ENCODE measurements at regions not wholly inside any gene's neighbourhood (a gene's known extent, or its start where the extent isn't known, plus 50 kb on each side); places are given as distances from the start of the nearest gene placed in this dataset.

- no peaks in the 10 kb centered on the region for H3K9me3 ChIP-seq (ENCODE audit: low read depth, low read length)
- peak; percentile 38 for DNase-seq (ENCODE audit: insufficient read length, low spot score, missing footprints)
- no peaks in the 10 kb centered on the region for H3K27me3 ChIP-seq (ENCODE audit: insufficient read depth, low read length)
- H2AFZ ChIP-seq (ENCODE audit: low read length) = no peak overlapping the region
- H3K4me1 ChIP-seq (ENCODE audit: insufficient read depth, low read length) = no peaks in the 10 kb centered on the region
- TF ChIP-seq, protein P1, sequence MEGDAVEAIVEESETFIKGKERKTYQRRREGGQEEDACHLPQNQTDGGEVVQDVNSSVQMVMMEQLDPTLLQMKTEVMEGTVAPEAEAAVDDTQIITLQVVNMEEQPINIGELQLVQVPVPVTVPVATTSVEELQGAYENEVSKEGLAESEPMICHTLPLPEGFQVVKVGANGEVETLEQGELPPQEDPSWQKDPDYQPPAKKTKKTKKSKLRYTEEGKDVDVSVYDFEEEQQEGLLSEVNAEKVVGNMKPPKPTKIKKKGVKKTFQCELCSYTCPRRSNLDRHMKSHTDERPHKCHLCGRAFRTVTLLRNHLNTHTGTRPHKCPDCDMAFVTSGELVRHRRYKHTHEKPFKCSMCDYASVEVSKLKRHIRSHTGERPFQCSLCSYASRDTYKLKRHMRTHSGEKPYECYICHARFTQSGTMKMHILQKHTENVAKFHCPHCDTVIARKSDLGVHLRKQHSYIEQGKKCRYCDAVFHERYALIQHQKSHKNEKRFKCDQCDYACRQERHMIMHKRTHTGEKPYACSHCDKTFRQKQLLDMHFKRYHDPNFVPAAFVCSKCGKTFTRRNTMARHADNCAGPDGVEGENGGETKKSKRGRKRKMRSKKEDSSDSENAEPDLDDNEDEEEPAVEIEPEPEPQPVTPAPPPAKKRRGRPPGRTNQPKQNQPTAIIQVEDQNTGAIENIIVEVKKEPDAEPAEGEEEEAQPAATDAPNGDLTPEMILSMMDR (IDR thresholded peaks at IDR 0.05; ENCODE audit: extremely low read depth, low read depth, low read length) = no peak
- H3K36me3 ChIP-seq (ENCODE audit: insufficient read depth, low read length) = no peaks in the 10 kb centered on the region
- H3K4me2 ChIP-seq (ENCODE audit: insufficient read depth, low read length) = no peak overlapping the region
- no peak overlapping the region for H3K4me3 ChIP-seq (ENCODE audit: insufficient read depth, low read length)
- H4K20me1 ChIP-seq (ENCODE audit: insufficient read depth, low read length) = no peaks in the 10 kb centered on the region
- no peaks in the 10 kb centered on the region for H3K79me2 ChIP-seq (ENCODE audit: insufficient read depth, low read length)
- H3K27ac ChIP-seq (ENCODE audit: low read depth, low read length) = no peak overlapping the region
Measured at GRCh38 chr1:222880587-222880986, 65.7 kb downstream of the DISP1 start.

- Histone ChIP-seq H3K36me3 (ENCODE audit: insufficient read depth, low read length) (no peaks in the 10 kb centered on the region), H3K27ac (ENCODE audit: low read depth, low read length) (no peak overlapping the region), H3K9me3 (ENCODE audit: low read depth, low read length) (no peaks in the 10 kb centered on the region), H3K4me1 (ENCODE audit: insufficient read depth, low read length) (no peaks in the 10 kb centered on the region), H3K4me2 (ENCODE audit: insufficient read depth, low read length) (no peak overlapping the region), H3K4me3 (ENCODE audit: insufficient read depth, low read length) (no peak overlapping the region), H4K20me1 (ENCODE audit: insufficient read depth, low read length) (no peaks in the 10 kb centered on the region), H3K79me2 (ENCODE audit: insufficient read depth, low read length) (no peaks in the 10 kb centered on the region), H3K27me3 (ENCODE audit: insufficient read depth, low read length) (no peaks in the 10 kb centered on the region), H2AFZ (ENCODE audit: low read length) (no peak overlapping the region)
- TF ChIP-seq, protein P1 (IDR thresholded peaks at IDR 0.05; ENCODE audit: extremely low read depth, low read depth, low read length) = no peak
- no peak for DNase-seq (ENCODE audit: insufficient read length, low spot score, missing footprints)
Measured at GRCh38 chr1:222886194-222886854, 71.5 kb downstream of the DISP1 start.

- Histone ChIP-seq H3K27ac (ENCODE audit: low read depth, low read length) (no peak overlapping the region), H3K27me3 (ENCODE audit: insufficient read depth, low read length) (no peaks in the 10 kb centered on the region), H3K4me1 (ENCODE audit: insufficient read depth, low read length) (peaks cover 2% of the 10 kb centered on the region), H2AFZ (ENCODE audit: low read length) (no peak overlapping the region), H3K36me3 (ENCODE audit: insufficient read depth, low read length) (no peaks in the 10 kb centered on the region), H4K20me1 (ENCODE audit: insufficient read depth, low read length) (no peaks in the 10 kb centered on the region), H3K79me2 (ENCODE audit: insufficient read depth, low read length) (no peaks in the 10 kb centered on the region), H3K4me3 (ENCODE audit: insufficient read depth, low read length) (no peak overlapping the region), H3K4me2 (ENCODE audit: insufficient read depth, low read length) (no peak overlapping the region), H3K9me3 (ENCODE audit: low read depth, low read length) (no peaks in the 10 kb centered on the region)
- TF ChIP-seq, protein P1 (IDR thresholded peaks at IDR 0.05; ENCODE audit: extremely low read depth, low read depth, low read length) = no peak
- DNase-seq (ENCODE audit: insufficient read length, low spot score, missing footprints) = peak; percentile 46
Measured at GRCh38 chr1:222886878-222887351, 72.1 kb downstream of the DISP1 start.

GRCh38 chr1:222889440-222889839 lies 74.6 kb downstream of the DISP1 start:
- no peaks in the 10 kb centered on the region for H3K9me3 ChIP-seq (ENCODE audit: low read depth, low read length)
- H3K4me3 ChIP-seq (ENCODE audit: insufficient read depth, low read length) = no peak overlapping the region
- no peaks in the 10 kb centered on the region for H3K27me3 ChIP-seq (ENCODE audit: insufficient read depth, low read length)
- TF ChIP-seq, protein P1 (IDR thresholded peaks at IDR 0.05; ENCODE audit: extremely low read depth, low read depth, low read length) = no peak
- no peak overlapping the region for H3K27ac ChIP-seq (ENCODE audit: low read depth, low read length)
- no peak overlapping the region for H2AFZ ChIP-seq (ENCODE audit: low read length)
- no peaks in the 10 kb centered on the region for H3K79me2 ChIP-seq (ENCODE audit: insufficient read depth, low read length)
- no peaks in the 10 kb centered on the region for H4K20me1 ChIP-seq (ENCODE audit: insufficient read depth, low read length)
- DNase-seq (ENCODE audit: insufficient read length, low spot score, missing footprints) = no peak
- no peak overlapping the region for H3K4me2 ChIP-seq (ENCODE audit: insufficient read depth, low read length)
- no peaks in the 10 kb centered on the region for H3K36me3 ChIP-seq (ENCODE audit: insufficient read depth, low read length)
- H3K4me1 ChIP-seq (ENCODE audit: insufficient read depth, low read length) = peaks cover 4% of the 10 kb centered on the region
